ENCODE measurements at regions not wholly inside any gene's neighbourhood (a gene's known extent, or its start where the extent isn't known, plus 50 kb on each side); places are given as distances from the start of the nearest gene placed in this dataset.
"Not testable (repeated sequence)": the region's sequence is repeated elsewhere in the genome, so short reads cannot be mapped to it uniquely, and the experiment has no call there.

GRCh38 chr12:46667551-46667950, 158.2 kb downstream of the SLC38A4 start:
- no peak for DNase-seq

- DNase-seq, result peak; percentile 27
Observed at GRCh38 chr12:46664761-46665287, 161.0 kb downstream of the SLC38A4 start.

GRCh38 chr12:46663318-46663717, 162.5 kb downstream of the SLC38A4 start:
- DNase-seq, result no peak

- peak; percentile 40 for DNase-seq
Observed at GRCh38 chr12:46661110-46661845, 164.5 kb downstream of the SLC38A4 start.

- DNase-seq, result no peak
Observed at GRCh38 chr12:46660719-46661109, 165.1 kb downstream of the SLC38A4 start.

GRCh38 chr12:46660276-46660675, 165.5 kb downstream of the SLC38A4 start:
- no peak for DNase-seq

GRCh38 chr12:46659824-46660223, 166.0 kb downstream of the SLC38A4 start:
- DNase-seq, result no peak

- DNase-seq, result no peak
Observed at GRCh38 chr12:46659032-46659650, 166.7 kb downstream of the SLC38A4 start.

GRCh38 chr12:46657453-46658411, 168.1 kb downstream of the SLC38A4 start:
- no peak for DNase-seq

- not testable (repeated sequence) for DNase-seq
Observed at GRCh38 chr12:46655984-46656383, 169.8 kb downstream of the SLC38A4 start.

GRCh38 chr12:46653311-46653710, 172.5 kb downstream of the SLC38A4 start:
- DNase-seq, result no peak

GRCh38 chr12:46652692-46653091, 173.1 kb downstream of the SLC38A4 start:
- DNase-seq, result no peak

- DNase-seq, result no peak
Observed at GRCh38 chr12:46650688-46651087, 175.1 kb downstream of the SLC38A4 start.

GRCh38 chr12:46649433-46649832, 176.4 kb downstream of the SLC38A4 start:
- DNase-seq, result no peak

- no peak for DNase-seq
Observed at GRCh38 chr12:46647034-46647433, 178.8 kb downstream of the SLC38A4 start.

GRCh38 chr12:46641649-46642048, 184.1 kb downstream of the SLC38A4 start:
- not testable (repeated sequence) for DNase-seq

GRCh38 chr12:46635818-46636217, 190.0 kb downstream of the SLC38A4 start:
- DNase-seq, result no peak

- DNase-seq, result no peak
Observed at GRCh38 chr12:46629331-46630229, 196.2 kb downstream of the SLC38A4 start.

- DNase-seq, result no peak
Observed at GRCh38 chr12:46628176-46628575, 197.6 kb downstream of the SLC38A4 start.

- no peak for DNase-seq
Observed at GRCh38 chr12:46627686-46628085, 198.1 kb downstream of the SLC38A4 start.

- not testable (repeated sequence) for DNase-seq
Observed at GRCh38 chr12:46619474-46619873, 206.3 kb downstream of the SLC38A4 start.

GRCh38 chr12:46617737-46618136, 208.1 kb downstream of the SLC38A4 start:
- not testable (repeated sequence) for DNase-seq

Measured in NCI-H748 treated with DMSO at 0.1 percent for 48 hours (cell line).